NCI-H1105 (cell line): ENCODE measurements at regions not wholly inside any gene's neighbourhood (a gene's known extent, or its start where the extent isn't known, plus 50 kb on each side); places are given as distances from the start of the nearest gene placed in this dataset.

ENCODE experiments used
- DNase-seq: peaks from one replicate; lab custom pipeline; 2025; lab: John Stamatoyannopoulos, UW

GRCh38 chr4:13250263-13250662, 233.9 kb downstream of the RAB28 start:
- no peak for DNase-seq

- no peak for DNase-seq
Observed at GRCh38 chr4:13248621-13249298, 235.4 kb downstream of the RAB28 start.

- no peak for DNase-seq
Observed at GRCh38 chr4:13246107-13246506, 238.0 kb downstream of the RAB28 start.

- DNase-seq = no peak
Observed at GRCh38 chr4:13244444-13244843, 239.7 kb downstream of the RAB28 start.

GRCh38 chr4:13243152-13243551, 241.0 kb downstream of the RAB28 start:
- DNase-seq = no peak

GRCh38 chr4:13240066-13240465, 244.1 kb downstream of the RAB28 start:
- no peak for DNase-seq

- DNase-seq = no peak
Observed at GRCh38 chr4:13238936-13239335, 245.2 kb downstream of the RAB28 start.

- DNase-seq = no peak
Observed at GRCh38 chr4:13236485-13236884, 247.7 kb downstream of the RAB28 start.

GRCh38 chr4:13233755-13234154, 250.4 kb downstream of the RAB28 start:
- DNase-seq = no peak

- no peak for DNase-seq
Observed at GRCh38 chr4:13219971-13220370, 264.2 kb downstream of the RAB28 start.

GRCh38 chr4:13218326-13218958, 265.7 kb downstream of the RAB28 start:
- no peak for DNase-seq

- no peak for DNase-seq
Observed at GRCh38 chr4:13215560-13215959, 268.6 kb downstream of the RAB28 start.

- DNase-seq = no peak
Observed at GRCh38 chr4:13212936-13213335, 271.2 kb downstream of the RAB28 start.

GRCh38 chr4:13209600-13209999, 274.5 kb downstream of the RAB28 start:
- no peak for DNase-seq

GRCh38 chr4:13208558-13209193, 275.5 kb downstream of the RAB28 start:
- no peak for DNase-seq

- DNase-seq = no peak
Observed at GRCh38 chr4:13207226-13207625, 276.9 kb downstream of the RAB28 start.

- DNase-seq = no peak
Observed at GRCh38 chr4:13203101-13203500, 281.0 kb downstream of the RAB28 start.

GRCh38 chr4:13202701-13203100, 281.4 kb downstream of the RAB28 start:
- no peak for DNase-seq

GRCh38 chr4:13201241-13201640, 282.9 kb downstream of the RAB28 start:
- DNase-seq = no peak

- no peak for DNase-seq
Observed at GRCh38 chr4:13196721-13197120, 287.4 kb downstream of the RAB28 start.

GRCh38 chr4:13193662-13194061, 290.5 kb downstream of the RAB28 start:
- DNase-seq = no peak

GRCh38 chr4:13190093-13190721, 293.9 kb downstream of the RAB28 start:
- no peak for DNase-seq

- DNase-seq = no peak
Observed at GRCh38 chr4:13184199-13184598, 299.9 kb downstream of the RAB28 start.
